AG09309 (cell line): ENCODE measurements at regions not wholly inside any gene's neighbourhood (a gene's known extent, or its start where the extent isn't known, plus 50 kb on each side); places are given as distances from the start of the nearest gene placed in this dataset.

Experiments
- DNase-seq: peaks from one replicate; pipeline ENCODE4 v3.0.0-alpha.2; 2010; ENCODE audit warnings: low read depth
- H3K4me3 ChIP-seq: 2 replicates; pipeline ENCODE4 v1.5.1; 2011; ENCODE audit warnings: mild to moderate bottlenecking, low read depth, low read length, moderate library complexity; ENCODE audit not compliant: control insufficient read depth
- CTCF ChIP-seq: IDR thresholded peaks from 2 replicates; pipeline ENCODE4 v1.5.1; 2011; ENCODE audit warnings: mild to moderate bottlenecking, low read depth, low read length, inconsistent platforms; ENCODE audit not compliant: insufficient read depth, control insufficient read depth; ENCODE audit errors: missing control alignments

DNA sequence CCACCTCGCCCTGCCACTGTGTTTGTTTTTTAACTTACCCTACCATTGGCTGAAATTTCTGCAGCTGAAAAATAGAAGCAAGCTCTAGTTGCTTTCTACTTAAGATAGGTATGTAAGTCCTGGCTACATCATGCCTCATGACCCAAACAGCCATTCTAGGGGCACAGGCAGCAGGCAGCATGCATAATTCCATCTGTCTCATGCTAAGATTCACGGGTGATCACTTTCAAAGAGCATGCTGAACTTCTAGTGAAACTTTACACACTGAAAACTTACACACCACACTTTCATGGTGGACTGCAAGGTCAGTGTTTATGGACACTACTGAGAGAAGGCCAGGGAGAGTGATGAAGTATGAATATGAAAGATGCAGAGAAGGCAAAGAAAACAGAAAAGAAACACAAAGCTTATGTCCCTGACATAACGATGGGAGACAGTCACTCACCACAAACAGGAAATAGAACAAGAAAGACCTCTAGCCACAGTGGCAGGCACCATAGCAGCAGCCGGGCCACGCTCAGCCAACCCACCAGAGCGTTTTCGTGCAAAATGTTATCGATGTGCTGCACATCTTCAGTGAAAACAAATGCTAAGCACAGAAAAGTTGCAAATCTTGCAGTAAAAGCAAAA, 102.3 kb upstream of the TIAM1 start:
- no peak for TF ChIP-seq CTCF
- no peak overlapping the region for H3K4me3 ChIP-seq
- DNase-seq = no peak

DNA sequence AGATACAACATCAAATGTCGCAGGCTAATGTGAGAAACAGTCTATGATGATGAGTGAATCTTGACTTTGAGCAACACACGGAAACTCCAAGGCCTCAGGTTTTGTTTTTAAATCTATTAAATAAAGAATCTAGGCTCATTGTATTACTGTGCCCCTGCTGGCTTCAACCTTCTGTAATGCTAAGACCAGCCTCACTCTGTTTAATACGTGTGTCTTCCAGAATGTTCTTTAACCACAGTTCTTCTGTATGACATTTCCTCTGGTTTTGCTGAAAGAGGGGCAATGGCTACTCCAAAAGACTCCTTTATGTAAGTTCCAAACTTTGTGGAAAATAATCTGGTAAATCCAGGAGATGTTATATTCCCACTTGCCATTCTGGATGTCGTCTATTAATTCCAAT, 101.1 kb upstream of the TIAM1 start:
- H3K4me3 ChIP-seq = no peak overlapping the region
- no peak for DNase-seq
- TF ChIP-seq CTCF = no peak

GRCh38 chr21:31443736-31444521, 99.9 kb upstream of the TIAM1 start:
- DNase-seq = no peak
- H3K4me3 ChIP-seq = no peak overlapping the region
- no peak for TF ChIP-seq CTCF

DNA sequence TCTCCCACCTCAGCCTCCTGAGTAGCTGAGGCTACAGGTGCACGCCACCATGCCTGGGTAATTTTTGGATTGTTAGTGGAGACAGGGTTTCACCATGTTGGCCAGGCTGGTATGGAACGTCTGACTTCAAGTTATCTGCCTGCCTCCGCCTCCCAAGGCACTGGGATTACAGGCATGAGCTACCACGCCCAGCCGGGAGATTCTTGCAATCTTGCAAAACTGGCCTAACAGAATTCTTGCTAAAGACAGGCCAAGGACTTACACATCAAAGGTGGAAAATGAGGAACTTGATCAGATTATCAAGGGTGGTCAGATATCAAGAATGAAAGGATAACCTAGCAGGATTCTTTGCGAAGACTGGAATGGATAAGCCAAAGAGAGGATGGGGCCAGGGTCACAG, 98.3 kb upstream of the TIAM1 start:
- no peak for DNase-seq
- no peak for TF ChIP-seq CTCF

DNA sequence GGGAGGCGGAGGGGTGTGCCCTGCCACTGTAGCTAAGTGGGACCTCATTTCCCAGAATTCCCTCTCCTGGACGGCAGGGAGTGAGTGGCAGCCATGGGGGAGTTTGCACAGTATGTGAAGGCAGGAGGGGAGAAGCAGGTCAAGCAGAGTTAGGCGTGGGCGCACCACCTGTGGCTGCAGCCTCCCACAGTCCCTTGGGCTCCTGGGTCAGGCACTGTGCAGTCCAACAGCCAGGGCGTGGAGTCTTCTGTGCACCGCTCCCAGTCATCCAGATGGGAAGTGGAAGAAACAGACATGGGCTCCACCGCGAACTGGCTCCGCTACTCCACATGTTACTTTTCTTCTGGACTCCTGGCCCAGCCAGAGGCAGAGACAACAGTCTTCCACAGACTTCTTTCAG, 85.4 kb upstream of the TIAM1 start:
- no peak for DNase-seq
- no peak for TF ChIP-seq CTCF

More for the DNA sequence above, 98.3 kb upstream of the TIAM1 start:
- no peak overlapping the region for H3K4me3 ChIP-seq

DNA sequence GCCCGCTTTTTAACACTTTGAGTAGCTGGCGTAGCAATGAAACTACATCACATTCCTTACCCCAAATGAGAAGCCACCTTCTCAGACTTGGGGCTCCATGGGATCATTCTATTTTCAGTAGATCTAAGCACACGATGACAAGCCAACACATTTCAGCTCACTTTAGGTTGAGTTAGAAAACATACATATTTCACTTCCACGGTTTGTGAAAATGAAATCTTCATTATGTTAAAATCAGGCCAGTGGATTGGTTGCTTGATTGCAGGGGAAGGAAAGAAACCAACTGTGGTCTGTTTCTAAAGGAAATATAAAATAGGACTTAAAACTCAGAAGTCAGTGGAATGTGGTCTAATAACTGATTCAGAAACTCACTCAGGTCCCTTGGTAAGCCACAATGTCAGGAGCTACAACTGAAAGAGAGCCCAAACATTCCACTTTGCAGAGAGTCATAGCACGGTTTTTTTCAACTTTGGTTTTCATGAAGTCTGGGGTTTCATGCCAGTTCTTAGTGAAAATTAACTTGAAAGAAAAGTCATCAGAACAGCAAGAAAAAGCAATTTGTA, 82.3 kb upstream of the TIAM1 start:
- TF ChIP-seq CTCF = no peak
- no peak overlapping the region for H3K4me3 ChIP-seq
- DNase-seq = no peak

More for the DNA sequence above, 85.4 kb upstream of the TIAM1 start:
- H3K4me3 ChIP-seq = no peak overlapping the region
